Activated T-helper 1 cell treated with anti-CD3 and anti-CD28 coated beads, Interleukin-2, amount 50 U/mL, for 16 hours (primary cell): ENCODE measurements at regions not wholly inside any gene's neighbourhood (a gene's known extent, or its start where the extent isn't known, plus 50 kb on each side); places are given as distances from the start of the nearest gene placed in this dataset.
"Not testable (repeated sequence)": the region's sequence is repeated elsewhere in the genome, so short reads cannot be mapped to it uniquely, and the experiment has no call there.

ENCODE experiments used
- DNase-seq, 2 donors: peaks; one replicate each; pipeline ENCODE4 v3.0.0-alpha.2; 2020; ENCODE audit warnings: low read depth in 1 of 2, low spot score in 1 of 2

DNA sequence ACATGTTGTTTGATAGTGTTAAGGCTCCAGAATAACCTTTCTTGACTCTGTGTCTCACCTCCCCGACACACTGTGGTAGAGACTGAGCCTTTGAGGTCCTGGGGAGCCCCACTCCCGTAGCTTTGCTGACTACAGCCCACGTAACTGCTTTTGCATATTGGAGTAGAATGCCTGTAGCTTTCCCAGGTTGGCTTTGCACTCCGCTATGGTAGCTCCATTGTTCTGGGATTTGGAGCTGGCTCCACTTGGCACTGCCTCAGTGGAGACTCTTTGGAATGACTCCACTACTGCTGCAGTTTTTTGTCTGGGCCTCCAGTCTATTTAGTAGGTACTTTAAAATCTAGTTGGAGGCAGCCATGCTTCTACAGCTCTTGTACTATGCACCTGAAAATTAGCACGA lies 56.2 kb upstream of the ANXA1 start:
- DNase-seq, result no peak

DNA sequence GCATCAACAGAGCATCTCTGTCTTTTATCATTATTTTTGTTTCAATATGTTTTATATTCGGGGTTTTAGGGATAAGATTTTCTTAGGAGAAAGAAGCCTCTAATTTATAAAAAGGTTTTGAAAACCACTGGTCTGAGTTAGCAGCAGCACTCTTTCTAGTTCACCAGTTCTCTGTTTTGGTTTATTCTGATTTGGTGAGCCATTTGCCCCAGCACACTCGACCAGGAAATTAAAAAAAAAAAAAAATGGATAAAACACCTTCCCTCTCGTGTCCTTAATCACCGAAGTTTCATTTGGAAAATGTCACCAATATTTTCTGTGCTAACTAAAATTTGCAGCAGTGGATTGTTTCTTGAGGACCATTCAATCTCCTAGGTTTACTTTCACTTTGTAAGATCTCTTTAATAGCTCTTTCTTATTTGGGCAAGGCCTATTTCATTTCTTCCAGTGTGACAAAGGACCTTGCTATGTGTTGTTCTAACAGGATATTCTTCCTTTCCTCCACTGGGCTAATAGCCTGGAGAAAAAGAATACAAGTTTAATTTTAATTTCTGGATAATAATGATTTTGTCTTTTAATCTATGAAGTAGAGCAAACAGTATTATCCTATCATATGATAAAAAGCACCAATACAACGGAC lies 57.8 kb upstream of the ANXA1 start:
- DNase-seq, result no peak

DNA sequence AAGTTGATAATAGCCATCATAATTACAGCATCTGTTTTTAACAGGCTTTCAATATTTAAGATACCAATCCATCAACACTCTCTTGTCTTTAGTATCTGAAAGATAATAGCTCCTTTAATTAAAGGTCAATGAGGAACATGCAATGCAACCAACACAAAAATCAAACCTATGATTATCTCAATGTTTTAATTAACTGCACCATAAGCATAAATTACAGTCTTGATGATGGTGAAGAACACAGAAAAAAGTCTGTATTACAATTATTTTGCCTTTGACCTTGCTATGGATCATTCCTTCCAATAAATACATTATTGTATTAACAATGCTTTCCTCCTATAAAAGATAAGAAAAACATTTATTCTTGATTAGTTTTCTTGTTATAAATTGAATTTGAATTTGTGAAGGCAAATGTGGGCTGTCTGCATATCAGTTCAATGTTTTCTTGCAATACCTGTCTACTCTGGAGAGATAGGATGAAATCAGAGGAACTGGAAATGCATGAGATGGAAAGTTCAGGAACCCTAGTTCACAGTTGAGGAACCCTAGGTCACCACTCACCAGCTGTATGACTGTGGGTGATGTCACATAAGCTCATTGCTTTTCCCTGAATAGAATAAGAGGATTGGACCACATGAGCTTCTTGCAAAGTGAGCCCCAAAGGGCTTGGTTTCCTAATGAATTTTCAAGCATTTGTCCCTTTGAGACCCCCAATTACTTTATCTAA lies 58.5 kb upstream of the ANXA1 start:
- no peak for DNase-seq

DNA sequence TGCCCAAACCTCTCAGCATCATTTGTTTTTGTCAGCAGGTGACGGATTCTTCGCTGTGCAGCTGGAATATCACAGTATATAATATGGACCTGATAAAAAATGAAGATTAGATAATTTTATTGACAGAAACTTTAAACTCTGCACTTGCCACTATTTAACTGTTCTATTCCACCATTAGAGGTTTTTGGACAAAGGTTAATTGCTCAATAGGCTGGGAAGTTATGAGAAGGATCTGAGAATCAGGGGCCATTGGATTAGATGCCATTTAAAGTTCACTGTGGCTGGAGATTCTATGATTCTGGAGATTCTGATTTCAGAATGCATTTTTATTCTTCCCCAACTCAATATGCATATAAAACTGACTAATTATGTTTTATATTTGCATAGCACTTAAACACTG lies 59.8 kb upstream of the ANXA1 start:
- DNase-seq, result no peak

DNA sequence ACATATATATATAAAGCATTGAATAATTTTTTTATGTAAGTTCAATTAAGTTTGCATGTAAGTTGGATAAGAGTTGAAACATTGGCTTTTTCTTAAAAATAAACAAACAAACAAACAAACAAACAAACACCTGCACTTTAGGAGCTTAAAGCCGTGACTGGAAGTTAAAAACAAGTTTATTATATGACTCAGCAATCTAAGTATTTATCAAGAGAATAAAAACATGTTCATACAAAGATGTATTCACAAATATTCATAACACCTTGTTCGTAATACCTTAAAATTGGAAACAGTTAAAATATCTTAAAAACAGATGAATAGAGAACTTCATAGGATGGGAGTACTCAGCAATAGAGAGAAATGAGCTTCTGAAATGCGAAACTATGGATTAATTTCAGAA lies 61.5 kb upstream of the ANXA1 start:
- no peak for DNase-seq

DNA sequence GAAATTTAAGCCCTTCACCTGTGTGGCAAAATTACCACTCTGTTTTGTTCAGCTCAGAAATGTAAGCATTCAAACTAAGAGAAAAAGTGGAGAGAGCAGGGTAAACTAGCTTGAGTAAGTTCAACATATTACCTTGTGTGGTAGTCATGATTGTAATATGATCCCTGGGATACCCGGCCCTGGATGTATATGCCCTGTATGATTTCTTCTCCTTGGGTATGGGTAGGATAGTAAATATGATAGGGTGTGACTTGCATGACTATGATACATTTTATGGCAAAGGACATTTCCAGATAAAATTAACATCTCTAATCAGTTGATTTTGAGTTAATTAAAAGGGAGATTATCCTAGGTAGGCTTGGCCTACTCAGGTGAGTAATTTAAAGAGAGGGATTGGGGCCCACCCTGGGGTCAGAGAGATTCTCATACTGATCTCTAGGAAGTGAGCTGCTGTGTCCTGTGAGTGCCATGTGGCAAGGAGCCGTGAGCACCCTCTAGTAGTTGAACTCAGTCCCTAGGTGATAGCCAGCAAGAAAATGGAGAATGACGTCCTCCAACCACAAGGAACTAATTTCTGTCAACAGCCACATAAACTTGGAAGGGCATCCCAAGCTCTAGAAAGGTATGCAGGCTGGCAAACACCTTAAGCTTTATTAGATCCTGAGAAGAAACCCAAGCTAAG lies 62.2 kb upstream of the ANXA1 start:
- no peak for DNase-seq

DNA sequence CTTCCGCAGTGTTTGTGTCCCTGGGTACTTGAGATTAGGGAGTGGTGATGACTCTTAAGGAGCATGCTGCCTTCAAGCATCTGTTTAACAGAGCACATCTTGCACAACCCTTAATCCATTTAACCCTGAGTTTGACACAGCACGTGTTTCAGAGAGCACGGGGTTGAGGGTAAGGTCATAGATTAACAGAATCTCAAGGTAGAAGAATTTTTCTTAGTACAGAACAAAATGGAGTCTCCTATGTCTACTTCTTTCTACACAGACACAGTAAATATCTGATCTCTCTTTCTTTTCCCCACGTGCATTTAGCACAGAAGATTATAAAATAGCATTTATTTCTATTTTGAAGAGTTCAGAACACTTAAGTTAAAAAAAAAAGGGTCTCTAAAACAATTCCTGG lies 63.8 kb upstream of the ANXA1 start:
- DNase-seq, result not testable (repeated sequence)

DNA sequence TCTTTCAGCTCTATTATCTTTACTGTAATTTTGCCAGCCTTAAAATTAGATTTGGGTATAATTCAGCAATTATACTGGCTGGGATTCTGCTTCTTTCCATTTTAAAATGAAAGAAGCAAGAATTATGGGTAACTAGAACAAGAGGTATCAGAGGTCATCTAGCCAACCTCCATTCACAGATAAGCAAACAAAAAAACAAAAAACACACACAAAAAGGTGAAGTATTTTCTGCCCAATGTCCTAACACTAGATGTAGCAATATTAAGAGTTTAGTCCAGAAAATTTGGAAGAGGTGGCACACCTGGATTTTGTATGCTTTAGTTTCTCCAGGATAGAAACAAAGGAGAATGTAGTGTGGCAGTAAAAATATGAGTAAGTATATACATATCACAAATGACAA lies 68.1 kb upstream of the ANXA1 start:
- DNase-seq, result no peak

DNA sequence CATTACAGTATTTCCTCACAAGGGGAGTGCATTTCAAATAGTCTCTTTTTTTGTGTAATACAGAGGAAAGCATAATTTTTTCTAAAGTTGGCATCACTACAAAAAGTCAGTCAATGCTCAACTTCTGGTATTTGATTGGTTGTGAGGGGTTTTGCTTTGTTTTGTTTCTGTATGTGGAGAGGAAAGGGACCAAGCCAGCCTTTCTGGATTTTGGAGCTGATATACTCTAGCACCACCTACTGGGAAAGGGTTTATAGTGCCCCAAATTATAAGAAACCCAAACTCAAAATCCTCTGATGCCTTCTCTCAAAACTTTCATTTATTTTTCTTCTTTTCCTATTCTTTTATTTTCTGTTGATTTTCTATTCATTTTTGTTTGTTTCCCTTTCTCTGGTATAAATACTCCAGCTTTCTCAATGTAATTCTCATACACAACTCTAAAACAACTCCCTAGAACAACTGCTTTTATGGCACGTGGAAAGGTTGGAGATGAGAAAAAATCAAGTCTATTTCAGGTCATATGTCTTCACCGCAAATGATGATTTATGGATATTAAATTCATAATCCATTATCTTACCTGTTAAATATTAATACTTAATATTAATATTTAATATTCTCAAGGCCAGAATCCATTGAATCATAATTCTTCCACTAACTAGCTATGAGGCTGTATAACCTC lies 69.5 kb upstream of the ANXA1 start:
- no peak for DNase-seq

DNA sequence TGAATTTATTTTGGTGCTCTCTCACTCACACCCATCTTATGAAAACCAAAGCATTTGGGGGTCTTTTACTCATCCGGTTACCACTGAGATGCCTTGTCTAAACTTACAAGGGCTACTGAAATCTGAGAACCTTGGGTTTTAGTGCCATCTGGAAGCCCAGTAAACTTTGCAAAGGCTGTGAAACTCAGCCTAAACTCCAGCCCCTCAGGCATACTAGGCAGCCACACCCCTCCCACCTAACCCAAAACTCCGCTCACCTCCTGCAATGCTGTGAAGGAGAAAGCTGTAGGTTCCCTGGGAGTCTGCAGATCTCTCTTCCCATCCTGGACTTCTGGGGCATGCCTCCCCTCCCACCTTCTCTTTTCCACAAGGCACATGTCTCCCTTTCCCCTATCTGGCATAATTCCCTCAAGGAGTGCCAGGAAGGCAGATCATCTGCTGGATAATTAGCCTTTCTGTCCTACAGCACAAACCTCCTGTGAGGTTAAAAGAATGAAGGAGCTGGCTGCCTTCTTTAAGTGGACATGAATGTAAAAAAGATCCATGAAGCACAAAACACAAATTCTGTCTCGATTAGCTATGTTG lies 71.5 kb upstream of the ANXA1 start:
- DNase-seq, result no peak

DNA sequence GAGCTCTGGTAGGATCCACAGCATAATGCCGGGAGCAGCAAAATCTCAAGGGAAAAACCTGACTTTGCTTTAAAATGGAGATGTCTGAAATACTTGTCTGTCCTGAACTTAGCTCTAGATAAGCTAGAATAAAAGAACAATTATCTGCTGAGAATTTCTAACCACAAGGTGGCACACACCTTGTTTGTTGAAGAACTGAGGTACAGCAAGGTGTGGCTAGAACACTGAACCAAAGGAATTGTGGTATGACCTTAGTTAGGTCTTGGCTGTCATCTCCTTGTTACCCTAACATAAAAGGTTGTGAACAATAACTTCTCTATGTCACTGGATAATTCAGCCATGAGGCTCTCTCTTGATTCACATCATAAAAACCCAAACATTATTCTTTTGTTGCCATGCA lies 72.3 kb upstream of the ANXA1 start:
- DNase-seq, result no peak

DNA sequence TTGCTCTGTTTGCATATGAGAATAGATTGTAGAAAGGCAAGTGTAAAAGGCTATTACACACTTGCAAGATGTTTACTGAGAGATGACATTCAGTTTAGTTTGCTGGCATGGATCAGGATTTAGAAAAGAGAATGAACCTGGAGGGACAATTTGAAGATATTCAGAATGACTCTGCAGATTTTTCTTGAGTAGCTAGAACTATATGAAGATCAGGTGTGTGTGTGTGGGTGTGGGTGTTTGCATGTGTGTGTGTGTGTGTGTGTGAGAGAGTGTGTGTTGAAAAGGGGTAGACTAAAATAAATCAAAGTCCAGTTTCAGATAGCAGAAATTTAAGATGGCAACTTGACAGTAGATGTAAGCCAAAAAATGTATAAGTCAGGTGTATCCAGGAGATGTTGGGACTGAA lies 74.0 kb upstream of the ANXA1 start:
- no peak for DNase-seq

DNA sequence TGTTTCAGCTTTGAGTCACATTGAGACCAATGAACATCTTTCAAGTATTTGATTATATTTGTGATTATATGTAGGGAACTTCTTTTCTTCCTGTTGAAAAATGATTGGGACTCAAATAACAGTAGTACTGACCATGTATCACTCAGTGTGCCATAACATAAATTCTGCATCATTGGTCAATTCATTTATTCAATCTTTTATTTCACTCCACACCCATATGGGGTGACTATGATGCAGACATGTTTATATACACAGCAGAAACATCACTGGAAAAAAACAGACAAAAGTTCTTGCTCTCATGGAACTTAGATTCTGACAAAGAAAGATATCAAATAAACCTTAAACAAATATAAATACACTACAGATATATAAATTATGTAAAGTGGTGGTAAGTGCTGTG lies 74.7 kb upstream of the ANXA1 start:
- DNase-seq, result no peak

DNA sequence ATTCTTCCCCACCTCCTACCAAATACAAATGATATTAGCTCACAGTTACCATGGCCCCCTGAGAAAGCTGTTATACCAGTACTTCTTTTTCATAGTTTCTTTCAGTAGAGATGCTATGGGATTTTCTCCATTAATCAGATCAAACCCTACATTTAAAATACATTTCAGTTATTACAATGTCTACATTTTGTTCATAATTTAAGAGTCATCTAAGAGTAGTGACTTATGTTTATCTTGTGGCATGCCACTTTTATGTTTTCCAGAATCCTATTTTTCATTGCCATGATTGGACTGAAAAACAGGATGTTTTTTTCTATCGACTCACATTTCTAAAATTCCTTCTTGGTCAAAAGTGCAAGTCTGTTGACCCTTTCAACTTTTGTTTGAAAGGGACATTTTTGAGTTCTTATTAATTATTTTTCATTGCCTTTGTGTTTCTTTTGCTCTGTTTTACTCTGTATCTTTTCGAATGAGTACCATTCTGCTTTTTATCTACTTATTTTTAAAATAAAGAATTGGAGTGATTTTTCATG lies 77.4 kb upstream of the ANXA1 start:
- DNase-seq, result no peak

DNA sequence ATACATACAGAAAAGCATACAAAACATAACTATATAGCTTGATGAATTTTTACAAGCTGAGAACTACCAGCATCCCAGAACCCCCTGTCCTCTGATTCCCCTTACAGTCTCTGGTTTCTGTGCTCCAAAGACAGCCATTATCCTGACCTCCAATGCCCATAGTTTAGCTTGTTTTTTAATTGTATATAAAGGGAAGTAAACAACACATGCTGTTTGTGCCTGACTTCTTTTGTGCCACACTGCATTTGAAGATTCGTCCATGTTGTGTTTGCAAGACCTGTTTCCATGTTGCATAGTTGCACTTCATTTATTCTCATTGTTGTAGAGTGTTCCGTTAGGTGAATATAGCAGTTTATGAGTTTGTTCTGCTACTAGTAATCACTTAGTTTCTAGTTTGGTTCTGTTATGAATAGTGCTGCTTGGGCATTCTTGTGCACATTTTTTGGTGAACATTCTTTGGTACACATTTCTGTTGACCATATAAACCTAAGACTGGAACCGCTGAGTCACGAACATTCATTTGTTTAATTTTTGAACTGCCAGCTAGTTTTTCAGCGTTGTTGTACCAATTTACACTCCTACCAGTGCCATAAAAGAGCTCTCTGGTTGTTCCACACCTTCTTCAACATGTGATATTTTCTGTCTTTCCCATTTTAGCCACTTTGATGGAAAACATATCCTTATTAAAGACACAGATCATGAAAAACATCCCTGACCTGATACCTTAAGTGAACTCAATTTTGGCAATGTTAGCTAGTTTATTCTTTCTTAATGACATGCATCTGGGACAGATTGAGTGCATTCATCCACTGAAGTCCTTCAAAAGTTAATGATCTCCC lies 78.1 kb upstream of the ANXA1 start:
- DNase-seq, result no peak

DNA sequence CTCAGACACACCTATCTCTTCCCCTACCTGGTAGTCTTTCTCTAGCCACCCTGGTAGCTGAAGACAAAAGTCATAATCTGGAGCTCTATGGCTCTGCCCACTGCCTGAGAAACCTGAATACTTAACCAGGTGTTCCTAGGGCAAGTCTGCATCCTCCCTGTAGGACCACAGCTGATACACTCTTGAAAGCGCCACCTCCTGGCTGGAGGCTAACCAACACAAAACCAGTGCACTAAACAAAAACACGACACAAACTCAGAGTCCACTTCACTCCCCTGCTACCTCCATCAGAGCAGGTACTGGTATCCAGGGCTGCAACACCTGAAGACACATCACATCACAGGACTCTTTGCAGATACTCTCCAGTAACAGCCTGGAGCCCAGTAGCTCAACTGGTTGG lies 84.6 kb upstream of the ANXA1 start:
- no peak for DNase-seq

DNA sequence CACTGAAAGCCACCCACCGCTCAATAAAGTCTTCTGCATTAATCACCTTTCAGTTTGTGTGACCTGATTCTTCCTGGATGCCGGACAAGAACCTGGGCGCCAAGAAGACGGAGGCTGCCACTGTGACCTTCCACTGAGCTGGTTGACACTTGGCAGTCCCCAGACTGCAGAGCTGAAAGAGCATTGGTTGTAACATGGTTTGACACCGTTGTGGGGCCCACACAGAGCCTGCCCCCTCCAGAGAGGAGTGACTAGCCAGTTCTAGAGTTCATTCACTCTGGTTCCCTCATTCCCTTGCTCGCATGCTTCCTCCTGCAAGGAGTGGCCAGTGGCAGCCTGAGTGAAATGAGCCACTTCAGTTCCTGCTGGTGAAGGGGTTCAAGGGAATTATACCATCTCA lies 86.2 kb upstream of the ANXA1 start:
- no peak for DNase-seq

DNA sequence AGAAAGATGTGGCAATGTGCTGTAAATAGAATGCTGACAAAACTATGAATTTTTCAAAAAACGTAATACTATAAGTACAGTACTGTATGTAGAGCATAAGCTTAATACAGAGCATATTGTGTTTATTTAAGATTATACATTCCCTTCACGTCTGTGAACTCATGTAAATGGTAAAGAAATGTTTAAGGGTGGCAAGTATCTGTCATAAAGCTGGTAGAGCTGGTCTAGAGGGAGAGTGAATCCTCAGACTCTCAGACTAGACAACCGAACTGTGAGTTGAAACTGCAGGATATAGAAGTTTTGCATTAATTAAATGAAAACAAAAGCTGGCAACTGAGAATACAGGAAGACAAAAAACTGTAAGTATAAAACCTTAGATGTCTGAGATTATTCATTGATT lies 87.3 kb upstream of the ANXA1 start:
- no peak for DNase-seq

DNA sequence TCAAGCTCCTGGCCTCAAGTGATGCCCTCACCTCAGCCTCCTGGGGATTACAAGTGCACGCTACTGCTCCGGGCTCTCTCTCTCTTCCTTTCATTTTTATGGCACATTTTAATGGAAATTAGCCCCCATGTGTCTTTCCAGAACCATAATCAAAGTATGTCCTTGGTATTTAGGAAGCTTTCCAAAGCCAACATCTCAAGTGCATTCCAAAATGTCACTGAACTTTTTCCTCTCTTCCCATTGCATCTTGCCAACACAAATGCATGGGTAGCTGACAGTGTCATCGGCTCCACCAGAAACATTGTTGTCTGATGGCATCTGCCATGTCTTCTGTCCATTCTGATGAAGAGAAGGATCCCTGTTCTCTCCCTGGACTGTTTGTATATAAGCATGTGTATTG lies 90.5 kb upstream of the ANXA1 start:
- DNase-seq, result no peak

DNA sequence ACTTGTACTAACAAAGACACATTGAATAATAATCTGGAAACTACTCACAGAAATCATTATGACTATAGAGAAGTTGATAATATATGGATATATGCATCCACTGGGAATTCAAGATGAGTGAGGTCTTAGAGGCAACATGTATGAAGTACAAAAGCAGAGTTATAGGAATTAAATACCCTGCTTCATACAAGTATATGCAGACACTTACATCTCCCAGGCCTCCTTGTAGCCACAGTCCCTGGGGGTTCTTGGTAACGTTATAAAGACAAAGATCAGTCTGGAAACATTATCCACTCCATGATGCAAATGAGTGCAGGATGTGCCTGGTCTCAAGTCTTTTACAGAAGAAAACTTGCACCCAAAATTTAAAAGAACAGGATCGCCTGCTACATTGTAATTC lies 92.4 kb upstream of the ANXA1 start:
- DNase-seq, result no peak

DNA sequence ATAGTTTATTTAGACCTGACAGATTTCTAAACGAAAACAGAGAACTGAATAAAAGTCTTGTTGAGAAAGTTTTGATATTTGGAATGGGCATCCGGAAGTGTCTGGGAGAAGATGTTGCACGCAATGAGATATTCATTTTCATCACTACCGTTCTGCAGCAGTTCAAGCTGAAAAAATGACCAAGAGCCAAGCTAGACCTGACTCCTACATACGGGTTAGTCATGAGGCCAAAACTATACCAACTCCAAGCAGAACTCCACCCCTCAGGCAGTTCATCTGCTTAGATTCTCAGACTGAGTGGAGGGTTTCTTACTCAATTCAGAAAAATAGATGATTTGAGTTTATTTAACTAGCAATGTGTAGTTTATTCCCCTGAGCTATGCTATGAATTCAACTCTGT lies 95.4 kb upstream of the ANXA1 start:
- DNase-seq, result no peak
